GM19023 (cell line): ENCODE measurements at regions not wholly inside any gene's neighbourhood (a gene's known extent, or its start where the extent isn't known, plus 50 kb on each side); places are given as distances from the start of the nearest gene placed in this dataset.

Experiments used
- ATAC-seq: cut with Tn5 transposase; IDR thresholded peaks from one replicate; pipeline ENCODE4 v1.9.1; 2021; ENCODE audit warnings: mild to moderate bottlenecking, moderate library complexity; ENCODE audit not compliant: unreplicated experiment

DNA sequence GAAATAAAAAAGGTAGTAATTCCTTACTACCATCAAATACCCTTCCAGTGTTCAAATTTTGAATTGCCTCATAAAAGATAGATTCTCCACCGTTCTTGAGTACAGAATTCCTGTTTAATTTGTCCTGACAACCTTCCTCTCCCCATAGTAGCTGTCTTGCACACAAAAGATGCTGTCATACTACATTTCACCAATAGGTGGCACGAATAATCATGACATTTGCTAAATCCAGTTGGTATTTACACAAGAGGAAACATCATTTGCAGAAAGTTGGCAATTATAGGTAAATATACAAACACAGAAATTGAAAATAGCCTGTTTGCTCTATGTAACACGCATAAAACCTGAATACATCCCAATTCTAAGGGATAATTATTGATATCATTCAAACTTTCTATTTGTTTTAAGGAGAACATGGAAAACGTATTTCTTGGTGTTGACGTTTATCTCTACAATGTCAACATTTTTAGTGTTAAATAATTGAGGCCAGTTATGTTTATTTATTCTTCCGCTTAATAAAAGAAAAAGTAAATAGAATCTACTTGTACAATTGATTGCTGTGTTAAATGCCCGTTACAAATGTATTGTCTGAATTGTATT, 58.3 kb upstream of the CLDN10 start:
- no peak for ATAC-seq

DNA sequence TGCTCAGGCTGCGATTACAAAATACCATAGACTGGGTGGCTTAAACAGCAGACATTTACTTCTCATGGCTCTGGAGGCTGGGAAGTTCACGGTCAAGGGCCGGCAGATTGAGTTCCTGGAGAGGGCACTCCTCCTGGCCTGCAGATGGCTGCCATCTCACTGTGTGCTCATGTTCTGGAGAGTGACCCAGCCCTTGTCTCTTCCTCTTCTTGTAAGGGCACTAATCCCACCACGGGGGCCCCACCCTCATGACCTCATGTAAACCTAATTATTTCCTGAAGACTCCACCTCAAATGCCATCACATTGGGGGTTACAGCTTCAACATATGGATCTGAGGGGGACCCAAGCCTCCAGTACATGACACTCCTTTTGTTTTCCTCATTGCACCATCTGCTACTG, 56.0 kb upstream of the CLDN10 start:
- no peak for ATAC-seq

- no peak for ATAC-seq
Observed at GRCh38 chr13:95497381-95497807, 55.1 kb upstream of the CLDN10 start.

DNA sequence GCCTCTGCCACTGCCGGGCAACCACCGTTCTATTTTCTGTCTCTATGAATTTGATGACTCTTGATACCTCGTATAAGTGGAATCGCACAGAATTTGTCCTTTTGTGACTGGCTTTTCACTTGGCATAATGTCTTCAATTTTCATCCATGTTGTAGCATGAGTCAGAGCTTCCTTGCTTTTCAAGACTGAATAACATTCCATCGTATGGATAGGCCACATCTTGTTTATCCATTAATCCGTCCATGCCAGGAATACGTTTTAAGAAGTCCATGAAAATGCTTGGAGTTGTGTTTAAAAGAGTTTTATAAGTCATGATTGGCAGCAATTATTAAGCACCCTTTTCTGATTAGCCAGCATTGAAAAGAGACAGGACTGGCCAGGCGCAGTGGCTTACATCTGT, 53.6 kb upstream of the CLDN10 start:
- ATAC-seq = no peak

DNA sequence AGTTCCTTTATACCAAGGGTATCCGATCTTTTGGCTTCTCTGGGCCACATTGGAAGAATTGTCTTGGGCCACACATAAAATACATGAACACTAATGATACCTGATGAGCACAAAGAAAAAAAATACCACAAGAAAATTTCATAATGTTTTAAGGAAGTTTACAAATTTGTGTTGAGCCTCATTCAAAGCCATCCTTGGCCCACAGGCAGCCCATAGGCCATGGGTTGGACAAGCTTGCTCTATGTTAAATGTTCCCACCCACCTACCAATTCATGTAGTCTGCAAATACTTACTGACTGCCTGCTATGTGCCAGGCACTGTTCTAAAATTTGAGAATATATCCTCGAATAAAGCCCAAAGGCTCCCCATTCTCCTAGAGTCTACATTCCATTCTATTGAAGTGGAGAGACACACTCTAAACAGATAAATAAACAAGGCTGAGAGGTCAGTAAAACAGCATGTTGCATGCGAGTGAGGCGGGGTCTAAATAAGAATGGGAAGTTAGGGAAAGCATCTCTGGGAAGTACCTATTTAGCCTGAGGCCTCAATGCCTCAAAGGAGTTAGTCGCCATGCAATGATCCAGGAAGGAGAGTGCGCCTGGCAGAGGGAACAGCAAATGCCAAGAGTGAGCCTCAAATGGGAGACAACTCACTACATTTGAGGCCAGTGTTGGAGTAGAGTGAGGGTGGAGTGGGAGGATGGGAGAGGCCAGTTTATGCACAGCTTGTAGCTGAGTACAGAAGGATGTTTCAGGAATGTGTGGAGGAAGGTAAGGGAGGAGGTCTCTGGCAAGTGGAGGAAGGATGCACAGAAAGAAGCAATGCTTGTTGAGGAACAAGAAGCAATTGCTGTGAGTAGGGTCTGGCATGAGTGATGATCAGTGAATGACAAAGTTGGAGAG, 52.5 kb upstream of the CLDN10 start:
- ATAC-seq = no peak

- no peak for ATAC-seq
Observed at GRCh38 chr13:95502216-95502615, 50.3 kb upstream of the CLDN10 start.
